ENCODE measurements at regions not wholly inside any gene's neighbourhood (a gene's known extent, or its start where the extent isn't known, plus 50 kb on each side); places are given as distances from the start of the nearest gene placed in this dataset.
"Not testable (repeated sequence)": the region's sequence is repeated elsewhere in the genome, so short reads cannot be mapped to it uniquely, and the experiment has no call there.

DNA sequence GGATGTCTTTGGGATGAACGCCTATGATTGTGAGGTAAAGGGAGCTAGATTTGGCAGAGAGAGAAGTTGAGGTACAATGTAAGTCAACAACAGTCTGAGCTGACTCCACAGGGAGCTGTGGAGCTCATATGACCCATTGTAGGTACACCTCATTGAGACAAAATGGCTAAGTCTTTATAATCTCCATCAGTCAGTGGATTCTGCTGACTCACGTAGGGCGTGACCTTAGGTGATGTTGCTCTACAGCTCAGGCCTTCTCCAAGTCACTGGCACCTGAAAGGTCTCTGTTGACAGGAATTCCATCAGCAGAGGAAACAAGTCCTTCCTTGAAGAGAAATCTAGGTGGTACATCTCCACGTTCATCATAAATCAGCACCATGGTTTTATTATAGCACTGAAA is 118.2 kb upstream of the PRR16 start:
- DNase-seq (ENCODE audit: low spot score): no peak

DNA sequence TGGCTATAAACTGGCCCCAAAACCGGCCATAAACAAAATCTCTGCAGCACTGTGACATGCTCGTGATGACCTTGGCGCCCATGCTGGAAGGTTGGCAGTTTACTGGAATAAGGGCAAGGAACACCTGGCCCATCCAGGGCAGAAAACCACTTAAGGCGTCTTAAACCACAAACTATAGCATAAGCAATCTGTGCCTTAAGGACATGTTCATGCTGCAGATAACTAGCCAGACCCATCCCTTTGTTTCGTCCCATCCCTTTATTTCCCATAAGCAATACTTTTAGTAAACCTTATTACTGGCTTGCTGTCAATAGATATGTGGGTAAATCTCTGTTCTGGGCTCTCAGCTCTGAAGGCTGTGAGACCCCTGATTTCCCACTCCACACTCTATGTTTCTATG is 113.0 kb upstream of the PRR16 start:
- DNase-seq (ENCODE audit: low spot score): not testable (repeated sequence)

- DNase-seq (ENCODE audit: low spot score): no peak
These were observed 110.0 kb upstream of the PRR16 start for GRCh38 chr5:120354126-120354525.

GRCh38 chr5:120358949-120359348 is 105.2 kb upstream of the PRR16 start:
- no peak for DNase-seq (ENCODE audit: low spot score)

DNA sequence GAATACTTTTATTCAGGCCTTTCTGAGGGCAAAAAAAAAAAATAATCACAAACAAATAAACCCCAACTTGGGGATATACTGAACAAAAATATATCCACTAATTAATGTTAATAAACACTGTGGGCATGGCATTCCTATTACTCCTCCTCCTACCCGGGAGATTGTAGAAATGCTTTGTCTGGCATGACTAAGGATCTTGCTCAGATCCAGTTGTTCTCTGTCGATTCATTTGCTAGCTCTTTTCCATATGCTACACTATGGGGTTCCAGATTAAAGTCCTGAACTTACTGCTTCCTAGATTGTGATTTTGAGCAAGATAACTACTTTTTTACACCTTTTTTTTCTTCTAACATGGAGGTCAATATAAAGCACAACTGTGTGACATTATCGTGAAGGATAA is 102.2 kb upstream of the PRR16 start:
- no peak for DNase-seq (ENCODE audit: low spot score)

DNA sequence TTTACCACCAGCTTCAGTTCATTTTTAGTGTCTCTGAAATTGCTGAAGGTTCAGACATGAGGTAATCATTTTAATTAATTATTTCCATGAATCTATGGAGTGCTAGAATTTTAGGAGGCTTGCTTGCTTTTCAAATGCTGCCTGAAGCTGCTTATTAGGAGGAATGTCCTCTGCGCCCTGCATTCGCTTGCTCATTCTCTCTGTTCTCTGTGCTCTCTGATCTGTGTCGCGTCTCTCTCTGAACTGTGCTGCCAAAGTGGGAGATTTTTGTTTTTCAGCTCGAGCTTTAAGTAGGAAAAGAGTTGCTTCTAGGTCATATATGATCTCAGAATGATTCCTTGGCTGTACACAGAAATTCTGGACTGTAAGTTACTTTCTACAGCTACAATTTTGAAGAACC is 101.7 kb upstream of the PRR16 start:
- no peak for DNase-seq (ENCODE audit: low spot score)

GRCh38 chr5:120365656-120366446 is 98.2 kb upstream of the PRR16 start:
- no peak for DNase-seq (ENCODE audit: low spot score)

DNA sequence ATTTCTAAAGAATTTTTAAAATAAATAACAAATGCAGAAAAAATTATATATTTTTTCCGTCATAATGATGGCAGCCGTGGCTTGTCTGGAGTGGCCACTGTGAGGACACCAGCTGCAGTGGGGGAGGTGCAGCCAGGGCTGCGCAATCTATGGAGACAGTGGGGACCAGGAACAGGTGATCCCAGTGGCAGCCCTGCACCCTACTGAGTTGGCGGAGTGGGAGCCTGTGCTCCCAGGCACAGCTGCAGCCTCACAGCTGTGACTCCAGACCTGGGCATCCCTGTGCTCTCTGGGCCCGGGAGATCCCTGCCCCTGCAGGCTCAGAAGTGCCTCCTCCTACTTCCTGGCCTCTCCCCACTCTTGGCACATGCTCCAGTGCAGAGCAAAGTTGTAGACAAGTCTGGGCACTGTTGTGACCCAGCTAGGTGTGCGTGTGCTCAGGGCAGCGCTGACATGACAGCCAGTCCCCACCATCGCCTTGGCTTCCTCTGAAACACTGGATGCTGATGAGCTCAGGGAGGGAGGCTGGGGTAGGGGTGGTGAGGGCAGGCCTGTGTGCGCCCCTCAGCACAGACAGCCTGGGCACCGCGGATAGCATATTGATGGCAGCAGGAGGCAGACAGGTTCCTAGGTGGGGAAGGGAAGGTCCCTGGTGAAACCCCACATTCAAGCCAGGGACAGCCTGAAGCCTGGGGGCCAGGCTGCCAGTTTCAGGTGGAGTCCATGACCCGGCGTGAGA is 96.0 kb upstream of the PRR16 start:
- DNase-seq (ENCODE audit: low spot score): no peak

GRCh38 chr5:120368923-120369715 is 95.0 kb upstream of the PRR16 start:
- no peak for DNase-seq (ENCODE audit: low spot score)

GRCh38 chr5:120372899-120373298 is 91.2 kb upstream of the PRR16 start:
- DNase-seq (ENCODE audit: low spot score): no peak

DNA sequence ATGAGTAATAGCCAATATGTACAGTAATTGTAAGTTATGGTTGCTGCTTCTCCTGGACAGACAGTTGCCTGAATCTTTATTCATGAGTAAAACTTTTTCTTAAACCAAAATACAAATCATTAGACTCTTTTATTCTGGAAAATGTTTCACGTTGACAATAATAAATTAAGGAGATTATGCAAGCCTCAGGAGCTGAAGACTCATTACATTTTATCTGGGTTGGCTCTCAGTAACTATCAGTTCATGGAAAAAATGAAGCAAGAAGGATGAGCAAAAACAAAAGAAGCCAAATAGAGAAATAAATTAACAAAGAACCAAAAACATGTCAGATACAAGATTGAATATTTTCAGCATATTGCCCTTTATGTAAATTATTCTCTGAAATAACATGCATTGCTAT is 88.9 kb upstream of the PRR16 start:
- DNase-seq (ENCODE audit: low spot score): no peak

DNA sequence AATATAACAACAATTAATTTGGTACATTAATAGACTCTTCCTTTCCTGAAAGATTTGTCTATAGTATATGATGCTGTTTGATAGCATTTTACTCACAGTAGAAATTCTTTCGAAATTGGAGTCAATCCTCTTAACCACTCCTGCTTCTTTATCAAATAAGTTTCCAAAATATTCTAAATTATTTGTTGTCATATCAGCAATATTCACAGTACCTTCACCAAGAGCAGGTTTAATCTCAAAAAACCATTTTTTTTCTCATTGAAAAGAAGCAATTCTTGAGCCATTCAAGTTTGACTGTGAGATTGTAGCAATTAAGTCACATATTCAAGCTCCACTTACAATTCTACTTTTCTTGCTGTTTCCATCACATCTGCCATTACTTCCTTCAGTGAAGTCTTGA is 83.5 kb upstream of the PRR16 start:
- DNase-seq (ENCODE audit: low spot score): no peak

DNA sequence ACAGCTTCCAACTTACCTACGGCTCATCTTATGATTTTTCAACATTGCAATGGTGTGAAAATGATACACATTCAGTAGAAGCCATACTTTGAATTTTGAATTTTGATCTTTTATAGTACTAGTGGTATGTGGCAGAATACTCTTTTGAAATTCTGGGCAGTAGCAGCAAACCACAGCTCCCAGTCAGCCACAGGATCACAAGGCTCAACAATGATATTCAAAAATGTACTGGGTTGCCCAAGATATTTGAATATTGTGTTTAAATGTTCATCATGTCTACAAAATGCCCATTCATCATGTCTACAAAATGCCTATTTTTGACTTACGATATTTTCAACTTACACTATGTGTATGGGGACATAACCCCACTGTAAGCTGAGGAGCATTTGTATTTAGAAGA is 81.3 kb upstream of the PRR16 start:
- no peak for DNase-seq (ENCODE audit: low spot score)

DNA sequence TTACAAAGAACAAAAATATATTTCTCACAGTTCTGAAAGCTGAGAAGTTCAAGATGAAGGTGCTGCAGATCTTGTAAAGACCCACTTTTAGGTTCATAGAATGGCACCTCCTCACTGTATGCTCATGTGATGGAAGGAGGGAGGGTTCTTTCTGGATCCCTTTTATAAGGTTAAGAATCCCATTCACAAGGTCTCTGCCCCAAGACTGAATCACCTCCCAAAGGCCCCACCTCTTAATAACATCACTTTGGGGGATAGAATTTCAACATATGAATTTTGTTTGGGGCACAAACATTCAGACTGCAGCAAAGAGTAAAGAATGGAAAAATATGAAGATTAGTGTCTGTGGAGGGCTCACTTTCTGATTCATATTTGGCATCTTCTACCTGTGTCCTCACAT is 77.1 kb upstream of the PRR16 start:
- DNase-seq (ENCODE audit: low spot score): no peak

DNA sequence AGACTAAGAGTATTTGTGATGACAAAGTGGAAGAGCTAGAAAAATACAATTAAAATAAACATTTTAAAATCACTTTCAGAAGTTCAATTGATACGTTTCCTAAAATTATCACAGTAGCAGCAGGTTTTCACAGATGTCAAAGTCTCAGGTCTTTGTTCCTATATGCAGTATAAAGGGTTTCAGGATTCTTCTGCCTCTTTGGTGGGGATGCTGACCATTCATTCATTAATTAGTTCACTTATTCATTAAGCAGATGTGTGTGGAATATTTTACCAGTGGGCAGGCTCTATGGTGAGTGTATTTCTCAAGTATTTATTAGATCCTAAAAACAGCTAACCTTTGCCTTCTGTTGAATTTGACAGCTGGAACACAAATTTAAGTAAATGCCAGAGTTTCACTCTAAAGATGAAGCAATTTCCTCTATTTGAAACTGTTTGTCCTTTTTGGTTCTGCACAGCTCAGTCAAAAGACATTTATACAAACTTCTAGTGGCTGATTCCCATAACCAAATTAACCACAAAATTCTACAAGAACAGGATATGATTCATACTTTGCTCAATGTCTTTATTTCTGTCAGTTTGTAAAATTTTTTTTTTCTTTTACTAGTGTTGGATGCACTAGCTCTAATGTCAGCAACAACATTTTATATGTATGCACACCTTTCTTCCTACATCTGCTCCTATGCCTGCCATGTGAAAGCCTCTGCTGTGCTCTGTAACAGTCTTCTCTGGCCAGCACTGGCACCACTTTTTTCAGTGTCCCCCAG is 75.9 kb upstream of the PRR16 start:
- DNase-seq (ENCODE audit: low spot score): no peak

- no peak for DNase-seq (ENCODE audit: low spot score)
These were observed 69.8 kb upstream of the PRR16 start for GRCh38 chr5:120394259-120394658.

- DNase-seq (ENCODE audit: low spot score): no peak
These were observed 67.9 kb upstream of the PRR16 start for GRCh38 chr5:120396186-120396585.

DNA sequence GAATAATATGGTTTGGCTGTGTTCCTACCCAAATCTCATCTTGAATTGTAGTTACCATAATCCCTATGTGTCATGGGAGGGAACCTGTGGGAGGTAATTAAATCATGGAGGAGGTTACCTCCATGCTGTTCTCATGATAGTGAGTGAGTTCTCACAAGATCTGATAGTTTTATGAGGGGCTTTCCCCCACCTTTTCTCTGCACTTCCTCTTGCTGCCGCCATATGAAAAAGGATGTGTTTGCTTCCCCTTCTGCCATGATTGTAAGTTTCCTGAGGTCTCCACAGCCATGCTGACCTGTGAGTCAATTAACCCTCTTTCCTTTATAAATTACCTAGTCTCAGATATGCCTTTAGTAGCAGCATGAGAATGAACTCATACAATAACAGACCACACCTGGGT is 63.7 kb upstream of the PRR16 start:
- no peak for DNase-seq (ENCODE audit: low spot score)

- DNase-seq (ENCODE audit: low spot score): no peak
These were observed 61.5 kb upstream of the PRR16 start for GRCh38 chr5:120402606-120403005.

DNA sequence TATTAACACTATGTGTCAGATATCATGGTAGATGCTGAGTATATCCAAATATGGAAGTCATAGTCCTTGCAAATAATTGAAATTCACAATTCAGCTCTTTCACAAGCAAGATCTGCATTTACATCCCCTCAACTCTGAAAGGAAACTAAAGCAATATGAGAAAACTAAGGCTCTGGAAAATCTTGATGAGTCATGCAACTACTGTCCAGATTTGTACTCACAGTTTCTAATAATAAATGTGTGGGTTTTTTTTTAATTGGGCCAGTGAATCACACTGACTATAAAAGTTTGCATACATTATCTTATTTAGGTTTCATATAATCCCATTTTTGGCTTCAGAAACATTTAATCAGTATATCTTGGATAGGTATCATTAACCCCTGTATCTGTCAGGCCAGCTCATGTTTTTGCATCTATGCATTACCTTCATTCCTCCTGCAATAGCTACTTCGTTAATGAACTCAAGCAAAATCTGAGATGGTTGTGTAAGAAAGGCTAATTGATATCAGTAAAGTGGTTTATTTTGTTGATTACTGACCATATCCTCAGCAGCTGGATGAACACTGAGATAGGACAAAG is 58.7 kb upstream of the PRR16 start:
- no peak for DNase-seq (ENCODE audit: low spot score)

- DNase-seq (ENCODE audit: low spot score): no peak
These were observed 58.2 kb upstream of the PRR16 start for GRCh38 chr5:120405923-120406322.

GRCh38 chr5:120413686-120414085 is 50.4 kb upstream of the PRR16 start:
- DNase-seq (ENCODE audit: low spot score): no peak

All from CD4-positive, alpha-beta T cell treated with Interleukin-15 for 4 hours (primary cell).